ENCODE measurements at regions not wholly inside any gene's neighbourhood (a gene's known extent, or its start where the extent isn't known, plus 50 kb on each side); places are given as distances from the start of the nearest gene placed in this dataset.
A peak's percentile ranks its signal among the peaks of the same experiment; 100 is the strongest.

DNA sequence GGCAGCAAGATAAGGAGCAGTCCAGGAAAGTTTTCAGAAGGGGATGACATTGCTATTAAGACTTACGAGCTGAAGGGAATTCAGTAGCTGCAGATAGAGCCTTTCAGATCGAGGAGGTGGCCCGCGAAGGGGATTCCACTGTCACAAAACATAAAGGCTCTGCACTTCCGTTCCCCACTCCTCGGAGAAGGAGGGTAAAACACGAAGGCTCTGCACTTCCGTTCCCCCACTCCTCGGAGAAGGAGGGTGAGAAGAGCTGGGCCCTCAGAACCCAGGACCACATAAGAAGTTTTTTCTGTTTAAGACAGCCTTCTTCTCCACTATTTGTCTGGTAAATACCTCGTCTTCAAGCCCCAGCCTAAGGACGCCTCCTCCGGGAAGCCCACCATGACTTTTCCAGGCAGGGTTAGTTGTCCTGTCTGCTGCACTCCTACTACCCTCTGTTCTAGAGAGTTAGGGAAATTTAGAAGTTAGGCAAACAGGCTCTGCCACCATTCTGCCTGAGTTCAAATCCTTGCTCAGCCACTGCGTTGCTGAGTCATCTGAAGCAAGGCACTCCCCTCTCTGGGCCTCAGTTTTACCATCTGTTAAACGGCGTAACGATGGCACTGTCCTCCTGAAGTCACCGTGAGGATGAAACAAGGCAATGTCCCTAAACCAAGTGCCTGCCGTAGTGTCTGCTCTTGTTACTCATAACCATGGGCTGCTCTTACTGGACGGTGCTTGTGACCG is 134.1 kb upstream of the HES1 start:
- DNase-seq (ENCODE audit: low read depth in 2 of 3, low spot score in 2 of 3): no peak

DNA sequence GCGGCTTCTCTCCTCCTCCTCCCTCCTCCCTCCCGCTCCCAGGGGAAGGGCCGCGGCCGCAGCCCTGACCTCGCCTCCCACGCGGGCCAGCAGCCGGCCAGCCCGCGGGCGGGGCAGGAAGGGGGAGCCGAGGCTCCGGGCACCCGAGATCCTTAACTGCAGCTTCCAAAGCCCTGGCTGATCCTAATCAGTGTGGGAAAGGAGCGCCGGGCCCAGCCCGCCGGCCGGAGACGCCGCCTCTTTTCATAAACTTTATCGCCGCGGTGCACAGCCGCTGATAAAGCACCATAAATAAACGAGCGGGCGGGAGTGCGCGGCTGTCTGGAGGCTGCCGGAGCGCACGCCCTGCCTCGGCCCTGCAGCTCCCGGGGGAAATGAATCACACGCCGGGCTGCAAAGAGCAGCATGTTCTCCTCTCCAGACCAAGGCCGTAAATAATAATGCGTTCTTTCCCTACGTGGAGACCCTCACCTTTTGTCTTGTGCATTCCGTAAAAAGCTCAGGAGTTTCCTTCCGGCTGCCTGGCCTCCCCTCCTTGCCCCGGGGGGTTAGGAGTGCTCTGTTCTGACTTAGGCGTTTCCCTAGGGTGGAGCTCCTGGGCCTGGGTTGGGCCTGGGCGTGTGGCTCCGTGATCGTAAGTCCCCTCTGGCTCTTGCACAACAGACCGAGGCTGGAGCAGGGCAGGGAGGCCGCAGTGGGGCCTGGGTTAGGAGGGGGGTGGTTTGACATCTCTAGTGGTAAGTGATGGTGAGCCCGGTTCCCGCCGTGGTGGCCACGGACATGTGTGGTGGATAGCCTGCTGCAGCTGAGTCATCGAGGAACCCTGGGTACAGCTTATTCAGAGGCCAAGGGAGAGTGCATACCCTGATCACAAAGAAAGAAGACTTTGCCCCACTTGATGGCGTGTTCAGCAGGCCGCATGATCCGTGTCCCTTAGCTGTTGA is 132.6 kb upstream of the HES1 start:
- DNase-seq (ENCODE audit: low read depth in 2 of 3, low spot score in 2 of 3): peak in 2 of 3 donors; percentile 71 to 82

DNA sequence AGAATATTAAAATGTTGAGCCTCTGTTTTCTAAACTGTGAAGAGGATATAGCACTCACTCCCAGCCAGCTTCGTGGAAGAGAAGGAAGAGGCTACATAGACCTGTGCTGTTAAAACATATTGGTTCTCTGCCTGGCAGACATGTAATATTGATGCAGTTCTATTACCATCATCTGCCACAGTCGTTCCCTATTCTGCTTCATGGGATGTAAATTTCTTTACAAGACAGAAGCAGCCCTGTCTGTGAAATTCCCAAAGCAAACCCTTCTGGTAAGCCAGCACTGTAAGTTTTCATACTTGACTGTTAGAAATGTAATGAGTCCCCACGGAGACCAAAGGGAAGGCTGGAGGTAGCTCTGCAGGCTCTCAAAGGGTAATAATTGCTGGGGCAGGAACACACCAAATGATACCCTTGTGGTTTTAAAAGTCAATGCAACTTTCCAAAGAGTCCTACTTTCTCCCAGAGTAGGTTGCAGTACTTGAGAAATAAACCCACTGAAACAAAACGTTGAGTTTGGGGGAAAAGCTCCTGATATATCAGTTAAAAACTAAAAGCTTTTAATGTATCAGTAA is 129.9 kb upstream of the HES1 start:
- DNase-seq (ENCODE audit: low read depth in 2 of 3, low spot score in 2 of 3): no peak

DNA sequence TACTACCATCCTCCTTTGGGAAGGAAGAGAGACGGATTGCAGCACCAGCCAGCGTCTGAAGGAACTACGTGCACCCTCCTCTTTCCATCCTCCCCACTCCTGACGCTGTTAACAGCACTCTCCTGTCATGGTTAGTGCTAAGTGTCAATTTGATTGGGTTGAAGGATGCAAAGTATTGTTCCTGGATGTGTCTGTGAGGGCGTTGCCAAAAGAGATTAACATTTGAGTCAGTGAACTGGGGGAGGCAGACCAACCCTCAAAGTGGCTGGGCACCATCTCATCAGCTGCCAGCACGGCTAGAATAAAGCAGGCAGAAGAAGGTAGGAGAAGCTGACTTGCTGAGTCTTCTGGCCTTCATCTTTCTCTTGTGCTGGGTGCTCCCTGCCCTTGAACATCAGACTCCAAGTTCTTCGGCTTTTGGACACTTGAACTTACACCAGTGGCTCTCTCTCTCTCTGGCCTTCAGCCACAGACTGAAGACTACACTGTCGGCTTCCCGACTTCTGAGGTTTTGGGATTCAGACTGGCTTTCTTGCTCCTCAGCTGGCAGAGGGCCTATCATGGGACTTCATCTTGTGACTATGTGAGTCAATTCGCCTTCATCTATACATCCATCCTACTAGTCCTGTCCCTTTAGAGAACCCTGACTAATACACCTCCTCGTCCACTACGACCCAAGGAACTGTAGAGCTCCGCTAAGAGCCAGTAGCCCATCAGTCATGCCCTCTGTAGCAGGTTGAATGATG is 128.2 kb upstream of the HES1 start:
- no peak for DNase-seq (ENCODE audit: low read depth in 2 of 3, low spot score in 2 of 3)

DNA sequence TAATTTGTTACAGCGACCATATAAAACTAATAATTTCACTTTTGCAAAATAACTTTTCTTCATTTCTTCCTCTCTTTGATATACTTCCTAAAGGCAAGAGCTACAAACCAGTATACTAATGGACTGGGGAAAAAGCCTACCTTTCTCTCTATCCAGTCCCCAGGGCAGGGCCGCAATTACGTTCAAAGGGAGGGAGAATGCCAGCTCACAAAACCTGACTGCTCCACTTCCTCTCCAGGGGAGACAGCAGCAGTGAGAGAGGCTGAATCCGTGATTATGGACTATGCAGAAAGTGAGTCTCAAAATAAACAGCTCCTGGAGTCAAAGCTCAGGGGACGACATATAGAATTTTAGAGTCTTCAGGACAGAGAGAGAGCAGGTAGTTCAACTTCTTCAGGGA is 126.9 kb upstream of the HES1 start:
- no peak for DNase-seq (ENCODE audit: low read depth in 2 of 3, low spot score in 2 of 3)

DNA sequence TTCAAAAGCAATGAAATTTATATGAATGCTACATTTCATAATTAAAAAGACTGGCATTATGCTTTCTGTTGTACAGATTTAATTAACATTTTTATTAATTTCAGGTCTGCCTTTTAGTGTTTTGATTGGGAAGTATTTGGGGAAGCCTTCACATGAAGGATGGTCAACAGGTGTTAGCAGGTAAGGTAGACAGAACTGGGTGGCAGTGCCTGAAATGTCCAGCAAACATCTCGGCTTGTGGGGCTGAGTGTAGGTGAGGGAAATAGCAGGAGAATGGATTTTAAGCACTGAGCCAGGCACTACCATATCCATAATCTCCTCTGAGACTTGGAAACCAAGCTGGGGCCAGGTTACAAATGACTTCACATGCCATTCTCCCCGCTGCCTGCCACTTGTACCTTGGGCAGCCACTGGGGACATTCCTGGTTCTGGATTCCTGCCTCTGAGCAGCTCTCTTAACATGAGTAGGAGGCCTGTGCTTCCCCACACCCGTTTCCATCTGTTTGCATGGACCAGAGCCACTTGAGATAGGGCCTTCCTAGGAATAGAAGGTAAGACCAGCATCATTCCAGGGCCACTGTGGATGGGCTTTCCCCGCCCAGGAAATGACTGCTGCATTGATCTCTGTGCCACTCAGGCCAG is 125.9 kb upstream of the HES1 start:
- DNase-seq (ENCODE audit: low read depth in 2 of 3, low spot score in 2 of 3): no peak

DNA sequence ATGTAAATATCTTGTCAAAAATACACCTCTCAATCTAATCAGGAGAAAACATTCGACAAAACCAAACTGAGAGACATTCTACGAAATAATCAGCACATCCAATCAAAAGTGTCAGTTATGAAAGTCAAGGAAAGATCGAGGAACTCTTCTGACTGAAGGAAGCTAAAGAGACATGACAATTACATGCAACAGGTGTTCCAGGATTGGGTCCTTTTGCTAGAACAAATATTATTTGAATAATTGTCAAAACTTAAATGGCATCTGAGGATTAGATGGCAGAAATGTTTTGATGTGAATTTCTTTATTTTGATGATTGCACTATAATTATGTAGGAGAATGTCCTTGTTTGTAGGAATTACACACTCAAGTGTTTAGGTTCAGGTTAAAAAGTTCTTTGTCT is 124.1 kb upstream of the HES1 start:
- no peak for DNase-seq (ENCODE audit: low read depth in 2 of 3, low spot score in 2 of 3)

DNA sequence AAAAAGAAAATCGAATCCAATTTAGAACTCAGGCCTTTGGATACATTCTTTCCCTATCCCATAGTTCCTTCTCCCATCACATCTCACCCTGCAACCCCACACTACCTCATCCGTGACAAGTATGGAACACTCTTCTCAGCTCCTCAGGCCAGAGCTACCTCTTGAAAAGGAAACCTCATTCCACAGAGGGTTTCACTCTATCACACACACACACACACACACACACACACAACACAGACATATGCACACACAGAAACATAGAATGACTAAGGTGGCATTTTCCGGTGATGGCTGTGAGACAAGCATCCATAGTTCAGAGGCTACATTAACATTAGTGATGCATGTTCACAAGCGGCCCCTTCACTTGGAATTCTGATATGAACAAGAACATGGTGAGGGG is 122.0 kb upstream of the HES1 start:
- DNase-seq (ENCODE audit: low read depth in 2 of 3, low spot score in 2 of 3): no peak

DNA sequence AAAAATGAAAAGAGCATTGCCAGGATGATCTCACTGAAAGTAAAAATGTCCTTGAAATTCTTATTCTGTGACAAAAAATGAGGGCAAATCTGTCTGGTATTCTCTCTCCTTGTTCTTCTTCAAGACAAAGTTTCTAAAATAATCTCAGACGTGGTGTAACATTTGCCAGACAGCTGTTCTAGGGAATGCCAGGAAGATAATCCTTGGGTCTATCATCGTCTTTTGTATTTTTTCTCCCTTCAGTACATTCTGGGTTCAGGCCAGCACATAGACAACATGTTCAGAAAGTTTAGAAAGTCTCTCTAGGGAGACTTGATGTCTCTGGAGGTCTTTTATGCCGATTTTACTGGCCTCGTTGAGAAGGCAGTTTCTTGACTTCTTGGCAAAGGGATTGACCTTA is 121.2 kb upstream of the HES1 start:
- DNase-seq (ENCODE audit: low read depth in 2 of 3, low spot score in 2 of 3): no peak

DNA sequence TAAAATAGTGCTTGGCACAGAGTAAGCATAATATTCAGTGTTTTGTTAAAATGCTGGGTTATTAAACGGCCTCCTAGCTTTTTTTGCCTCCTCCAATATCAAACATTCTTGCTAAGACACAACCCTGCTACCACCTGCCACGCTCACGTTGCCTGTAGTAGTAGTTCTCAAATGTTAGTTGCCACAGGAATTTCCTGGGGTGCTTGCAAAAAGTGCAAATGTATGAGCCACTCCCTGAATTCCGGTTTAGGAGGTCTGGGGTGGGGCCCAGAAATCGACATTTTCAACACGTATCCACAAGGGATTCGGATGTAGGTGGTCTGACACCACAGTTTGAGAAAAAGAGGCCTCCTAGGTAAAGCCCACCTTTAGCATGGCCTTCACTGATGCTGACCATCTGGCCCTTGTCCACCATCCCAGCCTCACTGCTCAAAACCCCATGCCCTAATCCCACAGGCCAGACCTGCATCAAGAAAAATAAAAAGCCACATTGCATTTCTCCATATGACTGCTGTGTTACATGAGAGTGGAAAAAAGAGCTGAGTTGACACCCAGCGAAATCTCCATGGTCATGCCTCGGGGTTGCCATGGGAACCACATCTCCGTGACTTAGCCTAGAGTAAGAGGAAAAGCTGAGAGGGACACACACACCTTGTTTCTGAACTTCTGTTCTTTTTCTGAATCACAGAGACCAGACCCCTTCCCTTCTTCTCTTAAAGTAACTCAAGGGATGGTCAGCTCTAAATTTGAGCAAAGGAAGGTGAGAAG is 116.4 kb upstream of the HES1 start:
- DNase-seq (ENCODE audit: low read depth in 2 of 3, low spot score in 2 of 3): no peak

DNA sequence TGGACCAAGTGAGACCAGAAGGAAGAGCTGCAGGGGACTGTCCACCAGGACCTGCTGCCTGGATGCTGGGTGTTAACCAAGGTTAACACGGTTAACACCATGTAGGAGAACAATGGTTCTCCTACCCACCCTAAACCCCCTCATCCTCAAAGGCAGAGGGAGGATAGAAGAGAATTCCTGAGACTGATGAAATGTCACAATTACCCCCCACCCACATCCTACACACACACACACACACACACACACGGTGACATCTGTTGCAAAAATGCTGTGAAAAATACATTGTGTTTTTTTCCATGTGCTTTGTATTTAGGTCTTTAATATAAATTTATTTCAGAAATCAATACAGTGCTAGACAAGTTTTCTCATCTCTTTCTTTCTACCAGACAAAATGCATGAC is 113.9 kb upstream of the HES1 start:
- DNase-seq (ENCODE audit: low read depth in 2 of 3, low spot score in 2 of 3): no peak

DNA sequence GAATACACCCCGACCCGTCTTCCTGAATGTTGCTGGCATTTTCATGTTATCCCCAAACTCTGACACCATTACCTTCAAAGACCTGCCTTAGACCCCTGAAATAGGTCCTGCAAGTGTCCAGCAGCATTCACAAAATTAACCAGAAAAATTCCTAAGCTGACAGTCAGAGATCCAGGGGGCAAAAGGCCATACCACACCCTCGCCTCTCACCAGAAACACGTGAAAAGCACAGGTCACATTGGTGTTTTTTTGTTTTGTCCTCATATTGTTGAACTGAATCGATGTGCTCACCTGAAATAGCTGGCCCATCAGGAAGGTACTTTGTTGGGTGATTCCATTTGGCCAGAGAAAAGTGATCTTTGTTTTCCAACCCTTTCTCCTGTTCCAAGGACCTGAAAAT is 113.1 kb upstream of the HES1 start:
- no peak for DNase-seq (ENCODE audit: low read depth in 2 of 3, low spot score in 2 of 3)

DNA sequence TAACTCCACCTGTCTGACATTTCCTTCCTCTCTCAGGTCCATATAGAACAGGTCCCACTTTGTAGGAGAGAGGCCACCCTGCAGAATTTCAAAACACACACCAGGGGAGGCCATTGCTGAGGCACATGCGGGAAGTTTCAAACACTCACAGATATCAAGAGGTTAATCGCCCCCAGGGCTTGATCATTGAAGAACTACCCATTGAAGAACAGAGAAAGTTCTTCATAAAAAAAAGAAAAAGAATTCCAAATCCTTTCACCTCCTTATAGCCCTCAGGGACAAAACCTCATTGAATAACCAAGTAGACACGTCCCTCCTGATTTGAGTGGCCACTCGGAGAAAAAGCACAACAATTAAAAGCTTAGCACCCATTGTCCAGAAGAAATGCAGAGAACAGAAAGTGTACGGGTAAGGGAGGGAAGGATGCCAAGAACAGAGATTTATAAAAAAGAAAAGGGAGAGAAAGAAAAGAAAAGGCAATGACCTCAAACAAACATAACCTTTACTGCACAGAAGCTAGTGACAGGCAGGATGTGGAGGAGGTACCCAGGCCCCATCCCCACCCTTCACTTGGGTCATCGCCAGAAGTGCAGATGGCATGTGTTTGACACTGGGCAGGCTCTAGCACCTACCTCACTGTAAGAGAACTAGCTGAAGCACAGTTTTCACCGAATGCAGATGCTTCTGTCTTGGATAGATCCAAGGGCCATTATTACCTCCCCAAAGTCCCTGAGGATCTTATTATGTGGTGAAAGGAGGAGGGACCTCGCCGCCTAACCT is 112.3 kb upstream of the HES1 start:
- no peak for DNase-seq (ENCODE audit: low read depth in 2 of 3, low spot score in 2 of 3)

DNA sequence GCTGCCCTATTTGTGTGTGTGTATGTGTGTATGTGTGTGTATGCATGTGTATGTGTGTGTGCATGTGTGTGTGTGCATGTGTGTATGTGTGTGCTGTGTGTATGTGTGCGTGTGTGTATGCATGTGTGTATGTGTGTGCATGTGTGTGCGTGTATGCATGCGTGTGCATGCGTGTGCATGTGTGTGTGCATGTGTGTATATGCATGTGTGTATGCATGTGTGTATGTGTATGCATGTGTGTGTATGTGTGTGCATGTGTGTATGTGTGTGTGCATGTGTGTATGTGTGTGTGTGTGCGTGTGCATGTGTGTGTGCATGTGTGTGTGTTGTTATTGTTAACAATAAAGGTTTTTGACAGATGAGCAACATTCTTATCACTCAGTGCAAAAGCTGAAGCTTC is 110.8 kb upstream of the HES1 start:
- DNase-seq (ENCODE audit: low read depth in 2 of 3, low spot score in 2 of 3): no peak

DNA sequence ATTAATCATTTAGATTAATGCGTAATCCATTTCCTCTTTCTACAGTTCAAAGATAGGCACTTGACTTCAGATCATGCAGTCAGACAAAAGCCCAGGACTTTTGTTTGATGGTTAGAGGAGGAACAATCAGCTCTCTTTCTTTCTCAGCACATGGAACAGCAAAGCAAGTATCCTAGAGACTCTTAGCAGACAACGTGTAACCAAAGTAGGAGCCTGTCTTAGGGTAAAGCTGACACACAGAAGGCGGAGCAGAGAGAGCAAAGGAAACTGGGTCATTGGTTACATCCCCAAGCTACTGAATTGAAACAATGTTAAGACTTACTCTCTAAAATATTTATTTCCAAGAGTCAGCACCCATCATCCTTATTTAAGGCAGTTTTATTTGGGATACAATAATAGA is 110.0 kb upstream of the HES1 start:
- no peak for DNase-seq (ENCODE audit: low read depth in 2 of 3, low spot score in 2 of 3)

DNA sequence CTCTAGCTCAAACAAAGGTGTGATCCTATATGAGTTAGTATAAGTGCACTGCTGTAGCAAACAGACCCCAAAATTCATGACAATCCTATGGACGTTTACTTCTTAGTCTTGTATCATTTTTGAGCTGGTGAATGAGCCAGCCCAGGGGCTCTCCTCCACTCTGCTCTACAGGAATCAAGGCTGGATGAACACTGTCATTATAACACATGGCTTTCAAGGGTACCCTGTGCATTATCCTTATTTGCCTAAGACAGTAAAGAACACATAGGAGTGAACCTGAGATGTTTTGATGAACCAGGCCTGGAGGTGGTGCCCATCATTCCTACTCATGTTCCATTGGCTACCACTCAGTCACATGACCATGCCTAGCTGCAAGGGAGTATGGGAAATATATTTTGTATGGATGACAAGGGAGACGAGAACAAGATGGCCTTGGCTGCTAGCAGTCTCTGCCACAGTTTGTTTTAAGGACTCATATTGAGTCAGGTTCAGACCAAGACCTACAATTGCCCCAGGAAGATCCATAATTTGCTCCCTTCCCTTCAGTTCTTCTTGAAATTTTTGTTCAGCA is 107.4 kb upstream of the HES1 start:
- DNase-seq (ENCODE audit: low read depth in 2 of 3, low spot score in 2 of 3): no peak

DNA sequence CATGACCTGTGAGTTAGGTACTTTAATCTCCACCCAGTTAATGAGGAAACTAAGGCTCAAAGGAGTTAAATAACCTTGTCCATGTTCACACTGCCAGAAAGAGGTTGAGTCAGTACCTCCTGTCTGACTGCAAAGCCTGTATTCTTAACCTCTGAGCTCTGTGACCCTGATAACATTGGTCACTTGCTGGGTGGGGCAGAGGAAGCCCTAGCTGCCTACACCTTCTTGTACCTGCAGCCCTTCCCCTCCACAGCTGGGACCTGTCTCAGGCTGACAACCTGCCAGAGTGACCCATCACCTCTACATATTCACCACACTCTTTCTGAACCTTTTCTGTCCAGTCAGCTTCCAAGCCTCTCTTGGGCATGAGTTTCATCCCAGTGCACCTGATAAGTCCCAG is 106.1 kb upstream of the HES1 start:
- DNase-seq (ENCODE audit: low read depth in 2 of 3, low spot score in 2 of 3): no peak

DNA sequence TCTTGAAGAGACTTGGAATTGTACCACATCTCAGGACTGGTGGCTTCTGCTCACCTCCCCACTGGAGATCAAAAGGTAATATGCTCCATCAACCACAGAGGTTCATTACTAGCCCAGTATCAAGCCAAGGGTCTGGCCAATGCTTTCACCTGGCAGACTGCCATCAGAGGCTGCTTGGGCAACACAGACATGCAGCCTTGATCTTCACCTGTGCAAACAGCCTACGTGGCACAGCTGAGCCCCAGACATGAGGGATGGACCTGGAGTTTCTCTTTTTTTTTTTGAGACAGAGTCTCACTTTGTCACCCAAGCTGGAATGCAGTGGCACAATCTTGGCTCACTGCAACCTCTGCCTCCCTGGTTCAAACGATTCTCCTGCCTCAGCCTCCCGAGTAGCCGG is 105.6 kb upstream of the HES1 start:
- no peak for DNase-seq (ENCODE audit: low read depth in 2 of 3, low spot score in 2 of 3)

DNA sequence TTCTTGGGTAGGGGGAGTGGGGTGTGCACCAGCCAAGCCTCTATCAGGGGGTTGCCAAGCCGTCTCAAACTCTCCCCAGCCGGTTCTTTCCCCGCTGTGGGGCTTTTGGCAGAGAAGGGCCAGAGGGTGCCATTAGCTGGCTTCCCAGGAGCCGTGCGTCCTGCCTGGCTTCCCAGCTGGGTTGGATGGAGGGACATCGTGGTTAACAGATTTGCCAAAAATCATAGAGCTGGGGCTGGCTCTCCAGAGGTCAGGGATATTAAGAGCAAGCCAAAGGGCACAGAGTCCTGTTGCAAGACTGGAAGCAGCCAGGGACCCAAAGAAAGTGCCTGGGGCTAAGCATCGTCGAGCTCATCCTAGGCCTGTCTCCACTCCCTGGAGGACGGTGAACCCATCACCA is 104.6 kb upstream of the HES1 start:
- DNase-seq (ENCODE audit: low read depth in 2 of 3, low spot score in 2 of 3): no peak
